GM12878 (cell line): ENCODE measurements at regions not wholly inside any gene's neighbourhood (a gene's known extent, or its start where the extent isn't known, plus 50 kb on each side); places are given as distances from the start of the nearest gene placed in this dataset.

Experiments
- ATAC-seq: fragments of 200-7000 bp; cut with Tn5 transposase; 3 replicates; pipeline ENCODE4 v1.9.1; 2020; ENCODE audit warnings: mild to moderate bottlenecking, moderate library complexity
- BruUV-seq: library from RNA; stranded (reverse); fragments of 400-500 nt; replicated peaks from 2 replicates; lab custom pipeline; 2021; lab: Mats Ljungman, UMichigan
- CTCF ChIA-PET: fragments of 300-600 bp; sonication (Branson Sonifier 250); formaldehyde crosslinking; extraction: SDS; loops from one replicate; lab custom pipeline; 2021; ENCODE audit warnings: inconsistent platforms; lab: Yijun Ruan, JAX
- POLR2A ChIA-PET: fragments of 350-600 bp; formaldehyde crosslinking; extraction: SDS; loops from one replicate; lab custom pipeline; 2021; ENCODE audit warnings: inconsistent platforms; lab: Charles Lee
- RAD21 ChIA-PET: fragments of 300-600 bp; sonication (Branson Sonifier 250); formaldehyde crosslinking; loops from one replicate; lab custom pipeline; 2023; ENCODE audit warnings: antibody characterized with exemption; ENCODE audit not compliant: unreplicated experiment; lab: Charles Lee
- SMC1A ChIA-PET: fragments of 300-600 bp; sonication (Branson Sonifier 250); formaldehyde crosslinking; loops from one replicate; lab custom pipeline; 2023; ENCODE audit not compliant: unreplicated experiment, uncharacterized antibody; lab: Charles Lee
- DNase-seq: peaks from one replicate; pipeline ENCODE4 v3.0.0-alpha.2; 2011; ENCODE audit warnings: low read depth, low spot score
- FAIRE-seq: peaks from 3 replicates; lab custom pipeline; 2011; peaks lifted over from hg19 to GRCh38; lab: Jason Lieb, UNC
- H2AFZ ChIP-seq: 2 replicates; pipeline ENCODE4 v1.6.0; 2011; ENCODE audit warnings: low read depth, low read length, control low read depth; ENCODE audit not compliant: control insufficient read depth
- H3K27ac ChIP-seq: 2 replicates; pipeline ENCODE4 v1.5.1; 2011; ENCODE audit warnings: control low read depth; ENCODE audit not compliant: control insufficient read depth, insufficient read depth
- H3K27me3 ChIP-seq, 2 experiments: replicated peaks in 1 of 2; 2 replicates each; pipeline versions ENCODE4 v1.6.0 to v1.6.1; 2011; ENCODE audit warnings: low read length in 1 of 2; ENCODE audit not compliant: control insufficient read depth in 2 of 2, insufficient read depth in 2 of 2
- H3K36me3 ChIP-seq, 2 experiments: 2 replicates each; pipeline ENCODE4 v1.5.1; 2011; ENCODE audit warnings: low read length in 1 of 2; ENCODE audit not compliant: control insufficient read depth in 2 of 2, insufficient read depth in 2 of 2
- H3K4me1 ChIP-seq: 2 replicates; pipeline ENCODE4 v1.6.1; 2011; ENCODE audit warnings: mild to moderate bottlenecking, low read length, moderate library complexity, mixed read lengths; ENCODE audit not compliant: control insufficient read depth, insufficient read depth
- H3K4me2 ChIP-seq: 2 replicates; pipeline ENCODE4 v1.6.0; 2011; ENCODE audit warnings: control low read depth; ENCODE audit not compliant: control insufficient read depth, insufficient read depth
- H3K4me3 ChIP-seq: fragments of 200-600 bp; sonication (generic); 2 replicates; pipeline ENCODE4 v1.5.1; 2016
- H3K79me2 ChIP-seq: 2 replicates; pipeline ENCODE4 v1.6.0; 2011; ENCODE audit warnings: low read length; ENCODE audit not compliant: control insufficient read depth, insufficient read depth
- H3K9ac ChIP-seq: 2 replicates; pipeline ENCODE4 v1.8.0; 2011; ENCODE audit warnings: low read length, control low read depth, mixed read lengths; ENCODE audit not compliant: control insufficient read depth, insufficient read depth
- H3K9me3 ChIP-seq: replicated peaks from 3 replicates; pipeline ENCODE4 v1.5.1; 2011; ENCODE audit warnings: mild to moderate bottlenecking, low read length; ENCODE audit not compliant: control insufficient read depth, insufficient read depth
- H4K20me1 ChIP-seq: 2 replicates; pipeline ENCODE4 v1.6.0; 2011; ENCODE audit not compliant: control insufficient read depth, insufficient read depth
- FOXM1 ChIP-seq: IDR thresholded peaks from 2 replicates; pipeline ENCODE4 v1.6.1; 2012; ENCODE audit warnings: low read depth, mild to moderate bottlenecking, inconsistent platforms, low read length, moderate library complexity
- KLF5 ChIP-seq: fragments of 450-650 bp; IDR thresholded peaks from 2 replicates; pipeline ENCODE4 v1.6.1; 2014; ENCODE audit warnings: mild to moderate bottlenecking; ENCODE audit not compliant: partially characterized antibody
- MXI1 ChIP-seq: fragments of 150-350 bp; IDR thresholded peaks from 2 replicates; pipeline ENCODE4 v1.6.1; 2011; ENCODE audit warnings: low read depth, mild to moderate bottlenecking, inconsistent platforms, low read length, improper control_type of control experiment
- NFIC ChIP-seq: IDR thresholded peaks from 2 replicates; pipeline ENCODE4 v1.6.1; 2012; ENCODE audit warnings: low read depth, mild to moderate bottlenecking, inconsistent platforms, low read length, moderate library complexity
- NFXL1 ChIP-seq: fragments of 450-650 bp; IDR thresholded peaks from 2 replicates; pipeline ENCODE4 v1.6.1; 2017; ENCODE audit warnings: antibody characterized with exemption, mild to moderate bottlenecking, borderline replicate concordance
- PKNOX1 ChIP-seq: fragments of 450-650 bp; IDR thresholded peaks from 2 replicates; pipeline ENCODE4 v1.6.1; 2016; ENCODE audit warnings: mild to moderate bottlenecking
- RAD21 ChIP-seq: IDR thresholded peaks from 2 replicates; pipeline ENCODE4 v1.6.1; 2011; ENCODE audit warnings: mild to moderate bottlenecking, low read depth, low read length, moderate library complexity; ENCODE audit not compliant: insufficient read depth
- SP1 ChIP-seq: IDR thresholded peaks from one replicate; pipeline ENCODE4 v1.6.1; 2011; ENCODE audit warnings: low read depth, low read length
- STAT3 ChIP-seq: IDR thresholded peaks from 2 replicates; pipeline ENCODE4 v1.6.1; 2011; ENCODE audit warnings: low read depth, low read length, improper control_type of control experiment
- ZBED1 ChIP-seq: IDR thresholded peaks from 2 replicates; pipeline ENCODE4 v1.6.1; 2016; ENCODE audit warnings: borderline replicate concordance
- ZBTB11 ChIP-seq: fragments of 450-650 bp; formaldehyde crosslinking; IDR thresholded peaks from 2 replicates; pipeline ENCODE4 v1.5.0; 2022; ENCODE audit warnings: mild to moderate bottlenecking, missing genetic modification characterization
- ZNF384 ChIP-seq: IDR thresholded peaks from 2 replicates; pipeline ENCODE4 v1.6.1; 2012; ENCODE audit warnings: low read depth, mild to moderate bottlenecking, low read length, improper control_type of control experiment, borderline replicate concordance
- WGBS: methylation state at CpG from one replicate; pipeline ENCODE4 v1.1.6; 2016; ENCODE audit warnings: low lambda C conversion rate; ENCODE audit not compliant: insufficient replicate concordance, insufficient coverage; ENCODE audit errors: missing lambda C conversion rate; 5-methylcytosine and 5-hydroxymethylcytosine counted together
- in situ Hi-C: fragments of 300-500 bp; cut with MboI; formaldehyde crosslinking; loops from 9 replicates; pipeline ENCODE4 v1.14.3; 2018; ENCODE audit warnings: mixed read lengths
- intact Hi-C: fragments of 100-400 bp; cut with micrococcal nuclease; formaldehyde crosslinking; loops from one replicate; pipeline ENCODE4 v1.14.2; 2022; ENCODE audit not compliant: unreplicated experiment

- CTCF ChIA-PET, result no interaction called here
- no peaks in the 10 kb centered on the region for H3K9me3 ChIP-seq
- no peak for FAIRE-seq
- H3K79me2 ChIP-seq, result no peaks in the 10 kb centered on the region
- TF ChIP-seq ZBED1 (no peak), RAD21 (no peak), PKNOX1 (no peak), ZBTB11 (CRISPR knock-in tag) (no peak), SP1 (no peak), NFXL1 (no peak), STAT3 (no peak), FOXM1 (no peak), ZNF384 (no peak), NFIC (no peak), KLF5 (no peak), MXI1 (no peak)
- TF ChIP-seq, all 136 proteins: peak for 0
- Histone ChIP-seq H3K9ac (no peak overlapping the region), H3K36me3 (no peaks in the 10 kb centered on the region), H3K27me3 (no peaks in the 10 kb centered on the region), H3K4me1 (no peaks in the 10 kb centered on the region), H3K27ac (no peak overlapping the region), H4K20me1 (no peaks in the 10 kb centered on the region), H2AFZ (no peak overlapping the region), H3K4me3 (no peak overlapping the region), H3K4me2 (no peak overlapping the region)
- DNase-seq (no peak), ATAC-seq (no peak)
- POLR2A ChIA-PET, result no interaction called here
- intact Hi-C loops (no loop called here), in situ Hi-C loops (no loop called here)
- no TSS peak for BruUV-seq
- RAD21 ChIA-PET, result no interaction called here
- 68% methylated on average over 23 of the region's 23 CpGs for WGBS
- SMC1A ChIA-PET, result no interaction called here
These were observed 297.1 kb upstream of the IRX4 start for GRCh38 chr5:2179861-2180260.
